OCI-LY7 (cell line): ENCODE measurements at regions not wholly inside any gene's neighbourhood (a gene's known extent, or its start where the extent isn't known, plus 50 kb on each side); places are given as distances from the start of the nearest gene placed in this dataset.

Source experiments
- BruUV-seq: library from RNA; stranded (reverse); fragments of 400-500 nt; replicated peaks from 2 replicates; lab custom pipeline; 2021; lab: Mats Ljungman, UMichigan
- CTCF ChIA-PET: fragments of 300-600 bp; sonication (Branson Sonifier 250); formaldehyde crosslinking; loops from one replicate; lab custom pipeline; 2022; ENCODE audit warnings: antibody characterized with exemption; ENCODE audit not compliant: unreplicated experiment; lab: Charles Lee
- POLR2A ChIA-PET: fragments of 300-600 bp; sonication (Branson Sonifier 250); formaldehyde crosslinking; loops from one replicate; lab custom pipeline; 2022; ENCODE audit warnings: antibody characterized with exemption; lab: Charles Lee
- DNase-seq: peaks from one replicate; pipeline ENCODE4 v3.0.0-alpha.2; 2015; ENCODE audit warnings: low spot score
- H2AFZ ChIP-seq: fragments of 200-600 bp; sonication (generic), shearing (Covaris generic); 2 replicates; pipeline ENCODE4 v1.6.1; 2014; ENCODE audit warnings: mild to moderate bottlenecking, antibody characterized with exemption, low read length, moderate library complexity
- H3K27ac ChIP-seq: fragments of 200-600 bp; sonication (generic); 2 replicates; pipeline ENCODE4 v1.5.1; 2014; ENCODE audit warnings: mixed run types, low read depth, mild to moderate bottlenecking, moderate library complexity, low read length, inconsistent platforms; ENCODE audit not compliant: poor library complexity, severe bottlenecking
- H3K36me3 ChIP-seq: fragments of 200-600 bp; sonication (generic); 2 replicates; pipeline ENCODE4 v1.6.1; 2014; ENCODE audit warnings: mild to moderate bottlenecking, antibody characterized with exemption, low read length, moderate library complexity, mixed read lengths; ENCODE audit not compliant: insufficient read depth
- H3K4me1 ChIP-seq: fragments of 200-600 bp; sonication (generic); 2 replicates; pipeline ENCODE4 v1.5.1; 2014; ENCODE audit warnings: mild to moderate bottlenecking, low read length; ENCODE audit not compliant: insufficient read depth, poor library complexity, severe bottlenecking
- H3K4me2 ChIP-seq: fragments of 200-600 bp; sonication (generic); 2 replicates; pipeline ENCODE4 v1.6.1; 2014; ENCODE audit warnings: mild to moderate bottlenecking, low read length
- H3K4me3 ChIP-seq: fragments of 200-600 bp; sonication (generic); 2 replicates; pipeline ENCODE4 v1.5.1; 2014; ENCODE audit warnings: mild to moderate bottlenecking, low read depth, low read length; ENCODE audit not compliant: poor library complexity, severe bottlenecking
- H3K79me2 ChIP-seq: fragments of 200-600 bp; sonication (generic); 2 replicates; pipeline ENCODE4 v1.6.1; 2016; ENCODE audit warnings: low read depth, mild to moderate bottlenecking, low read length, moderate library complexity, mixed read lengths; ENCODE audit not compliant: insufficient read depth
- H3K9me2 ChIP-seq: fragments of 200-600 bp; sonication (generic); 2 replicates; pipeline ENCODE4 v1.6.1; 2016; ENCODE audit warnings: mild to moderate bottlenecking, low read length, mixed read lengths; ENCODE audit not compliant: insufficient read depth
- H3K9me3 ChIP-seq: fragments of 200-600 bp; sonication (generic); 2 replicates; pipeline ENCODE4 v1.6.1; 2014; ENCODE audit warnings: mild to moderate bottlenecking, mixed run types, low read length, mixed read lengths
- H4K20me1 ChIP-seq: fragments of 200-600 bp; sonication (generic); 2 replicates; pipeline ENCODE4 v1.6.1; 2014; ENCODE audit warnings: mild to moderate bottlenecking, antibody characterized with exemption, low read length, moderate library complexity, mixed read lengths; ENCODE audit not compliant: insufficient read depth
- CTCF ChIP-seq: fragments of 200-600 bp; sonication (generic); conservative IDR thresholded peaks from 2 replicates; pipeline ENCODE4 v1.5.1; 2014; ENCODE audit warnings: mild to moderate bottlenecking, antibody characterized with exemption, low read length, moderate library complexity, mixed read lengths
- EZH2phosphoT487 ChIP-seq: fragments of 200-600 bp; sonication (generic); IDR thresholded peaks from 2 replicates; pipeline ENCODE4 v1.6.1; 2018; ENCODE audit warnings: low read depth, borderline replicate concordance, mild to moderate bottlenecking, mixed run types, antibody characterized with exemption, low read length, moderate library complexity, mixed read lengths
- intact Hi-C: fragments of 100-400 bp; cut with micrococcal nuclease; formaldehyde crosslinking; loops from one replicate; pipeline ENCODE4 v1.10.0; 2022; ENCODE audit not compliant: unreplicated experiment

- no peak for DNase-seq
- intact Hi-C loops: no loop called here
- H3K4me2 ChIP-seq: no peak overlapping the region
- H4K20me1 ChIP-seq: no peaks in the 10 kb centered on the region
- H3K27ac ChIP-seq: no peak overlapping the region
- H3K4me3 ChIP-seq: no peak overlapping the region
- POLR2A ChIA-PET: interaction anchor here (0.8 kb wide), 1 partner anchor 10 kb away, joined by 3 read pairs; no protein-coding TSS in a partner anchor
- no peaks in the 10 kb centered on the region for H3K79me2 ChIP-seq
- no peaks in the 10 kb centered on the region for H3K36me3 ChIP-seq
- no peak overlapping the region for H2AFZ ChIP-seq
- no peaks in the 10 kb centered on the region for H3K9me3 ChIP-seq
- TF ChIP-seq CTCF (no peak), EZH2phosphoT487 (no peak)
- CTCF ChIA-PET: no interaction called here
- H3K4me1 ChIP-seq: peaks cover 20% of the 10 kb centered on the region
- no TSS peak for BruUV-seq
- H3K9me2 ChIP-seq: no peaks in the 10 kb centered on the region
These were observed 58.3 kb upstream of the STXBP1 start for GRCh38 chr9:127553793-127554192.

GRCh38 chr9:127554966-127555839 lies 56.9 kb upstream of the STXBP1 start:
- Histone ChIP-seq H3K27ac (no peak overlapping the region), H3K4me2 (no peak overlapping the region), H3K4me1 (peaks cover 20% of the 10 kb centered on the region), H2AFZ (no peak overlapping the region), H3K36me3 (no peaks in the 10 kb centered on the region), H3K9me2 (no peaks in the 10 kb centered on the region), H4K20me1 (no peaks in the 10 kb centered on the region), H3K9me3 (no peaks in the 10 kb centered on the region), H3K4me3 (no peak overlapping the region), H3K79me2 (no peaks in the 10 kb centered on the region)
- intact Hi-C loops: no loop called here
- POLR2A ChIA-PET: no interaction called here
- TF ChIP-seq EZH2phosphoT487 (no peak), CTCF (no peak)
- DNase-seq: no peak
- CTCF ChIA-PET: no interaction called here
- no TSS peak for BruUV-seq
